ENCODE measurements at regions not wholly inside any gene's neighbourhood (a gene's known extent, or its start where the extent isn't known, plus 50 kb on each side); places are given as distances from the start of the nearest gene placed in this dataset.

- TF ChIP-seq CUX1 (CRISPR knock-in tag; IDR thresholded peaks at IDR 0.05) (no peak), PREB (CRISPR knock-in tag; IDR thresholded peaks at IDR 0.05) (no peak), U2AF2 (optimal IDR thresholded peaks at IDR 0.05; ENCODE audit: low read depth, low read length) (no peak), EHMT2 (IDR thresholded peaks at IDR 0.05) (no peak), ARID4B (CRISPR knock-in tag; IDR thresholded peaks at IDR 0.05) (no peak), CREB3 (tag; conservative IDR thresholded peaks at IDR 0.05; ENCODE audit: low read depth) (no peak), NCOA6 (IDR thresholded peaks at IDR 0.05) (no peak), TCF7 (IDR thresholded peaks at IDR 0.05; ENCODE audit: borderline replicate concordance) (no peak), SMARCB1 (IDR thresholded peaks at IDR 0.05; ENCODE audit: insufficient read length, low read depth) (no peak), SRSF1 (IDR thresholded peaks at IDR 0.05; ENCODE audit: low read depth, low read length) (no peak)
These were observed 106.0 kb downstream of the ERCC5 start (continued) for GRCh38 chr13:102951808-102952207.

All from K562 (cell line).